Sigmoid colon (tissue), 4 donors: ENCODE measurements at regions not wholly inside any gene's neighbourhood (a gene's known extent, or its start where the extent isn't known, plus 50 kb on each side); places are given as distances from the start of the nearest gene placed in this dataset.
"Not testable (repeated sequence)": the region's sequence is repeated elsewhere in the genome, so short reads cannot be mapped to it uniquely, and the experiment has no call there.

Experiments used
- CTCF ChIP-seq, 4 experiments: fragments of 450-650 bp in 3 of 4; fragments of 200-600 bp in 1 of 4; IDR thresholded peaks; one replicate each; pipeline ENCODE4 v1.5.1; 2016 to 2019; ENCODE audit warnings: antibody characterized with exemption in 4 of 4, mild to moderate bottlenecking in 3 of 4, moderate library complexity in 2 of 4
- POLR2AphosphoS5 ChIP-seq, 4 donors: sonication (generic); formaldehyde crosslinking; IDR thresholded peaks; one replicate each; pipeline ENCODE4 v1.6.1; 2017; ENCODE audit warnings: antibody characterized with exemption in 4 of 4

DNA sequence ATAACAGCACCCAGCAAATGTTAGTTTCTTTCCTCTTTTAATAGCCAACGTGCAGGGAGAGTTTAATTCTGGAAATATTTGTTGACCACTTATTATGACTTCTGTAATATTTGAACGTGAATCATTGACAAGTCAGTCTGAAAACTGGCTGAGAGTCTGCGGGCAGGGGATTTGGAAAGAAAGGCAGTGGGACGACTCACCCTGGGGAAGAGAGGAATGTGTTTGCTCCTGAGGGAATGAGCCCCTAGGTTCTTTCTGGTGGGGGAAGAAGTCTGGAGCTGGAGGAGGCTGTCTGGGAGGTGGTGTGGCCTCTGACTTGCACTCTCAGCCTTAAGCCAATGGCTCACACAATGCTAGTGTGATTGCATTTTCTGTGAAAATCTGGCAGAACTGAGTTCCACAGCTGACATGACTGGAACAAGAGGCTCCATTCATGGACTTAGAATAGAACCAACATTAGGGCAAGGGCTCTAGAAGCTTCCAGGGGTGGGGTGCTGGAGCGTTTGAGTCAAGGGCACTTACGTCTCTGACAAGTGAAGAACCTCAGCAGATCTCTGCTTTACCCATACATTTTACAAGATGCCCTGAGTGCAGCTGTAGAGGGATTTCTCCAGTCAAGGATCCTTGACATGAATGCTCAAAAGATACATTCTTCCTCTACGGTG, 100.7 kb downstream of the KBTBD2 start:
- not testable (repeated sequence) for TF ChIP-seq CTCF, POLR2AphosphoS5 (IDR thresholded peaks at IDR 0.05)
